Body of pancreas (tissue), 4 donors: ENCODE measurements at regions not wholly inside any gene's neighbourhood (a gene's known extent, or its start where the extent isn't known, plus 50 kb on each side); places are given as distances from the start of the nearest gene placed in this dataset.

Experiments used
- ATAC-seq: fragments of 150-250 bp; one replicate; pipeline ENCODE4 v1.9.1; 2016
- DNase-seq, 4 donors: peaks; one replicate each; pipeline ENCODE4 v3.0.0-alpha.2; 2019
- H3K27ac ChIP-seq, 4 donors: fragments of 200-600 bp; sonication (generic); 1 replicate in 3 of 4; 2 replicates in 1 of 4; pipeline versions ENCODE4 v1.5.1 to v1.6.1; 2016 to 2019; ENCODE audit warnings: mild to moderate bottlenecking in 1 of 4, mixed read lengths in 1 of 4, moderate library complexity in 1 of 4
- H3K27me3 ChIP-seq, 2 donors: fragments of 200-600 bp; sonication (generic); one replicate each; pipeline ENCODE4 v1.6.0; 2016; ENCODE audit warnings: mild to moderate bottlenecking in 1 of 2
- H3K36me3 ChIP-seq, 2 donors: fragments of 200-600 bp; sonication (generic); replicated peaks in 1 of 2; 2 replicates each; pipeline ENCODE4 v1.5.1; 2016; ENCODE audit warnings: low read depth in 2 of 2; ENCODE audit not compliant: insufficient read depth in 1 of 2
- H3K4me1 ChIP-seq: fragments of 200-600 bp; sonication (generic); one replicate; pipeline ENCODE4 v1.6.0; 2016
- H3K4me3 ChIP-seq, 2 donors: fragments of 200-600 bp; sonication (generic); 1 replicate in 1 of 2; 2 replicates in 1 of 2; pipeline ENCODE4 v1.5.1; 2016 to 2019
- H3K9me3 ChIP-seq, 3 donors: fragments of 200-600 bp; sonication (generic); 1 replicate in 2 of 3; 2 replicates in 1 of 3; pipeline ENCODE4 v1.5.1; 2016
- CTCF ChIP-seq, 7 experiments: fragments of 450-650 bp in 4 of 7; fragments of 200-600 bp in 3 of 7; sonication (generic) in 3 of 7; IDR thresholded peaks; one replicate each; pipeline ENCODE4 v1.5.1; 2016 to 2019; ENCODE audit warnings: antibody characterized with exemption in 7 of 7
- POLR2A ChIP-seq, 3 donors: fragments of 450-650 bp; IDR thresholded peaks; one replicate each; pipeline ENCODE4 v1.6.1; 2016; ENCODE audit warnings: antibody characterized with exemption in 3 of 3, mild to moderate bottlenecking in 2 of 3
- WGBS, 2 donors: methylation state at CpG; one replicate each; pipeline ENCODE4 v1.1.5; 2017; 5-methylcytosine and 5-hydroxymethylcytosine counted together
- intact Hi-C: fragments of 100-400 bp; cut with DNase I; formaldehyde crosslinking; loops from one replicate; pipeline ENCODE4 v1.15.1; 2023

DNA sequence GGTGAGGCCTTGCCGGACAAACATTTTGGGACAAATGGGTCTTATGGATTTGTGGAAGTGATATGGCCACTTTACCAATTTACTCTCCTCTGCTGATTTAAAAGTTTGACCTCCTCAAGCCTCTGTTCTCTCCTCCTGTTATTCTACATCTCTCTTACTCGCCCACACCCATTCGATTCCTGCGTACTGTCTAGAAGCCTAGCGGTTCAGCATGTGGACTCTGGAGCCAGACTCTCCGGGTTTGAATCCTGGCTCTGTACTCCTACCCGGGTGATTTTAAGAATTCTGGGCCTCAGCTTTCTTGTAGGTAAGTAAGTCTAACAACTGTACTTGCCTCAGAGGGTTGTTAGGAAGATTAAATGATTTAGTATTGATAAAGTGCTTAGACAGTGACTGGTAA is 168.6 kb upstream of the IFNG-AS1 start:
- DNase-seq, result no peak
- no peaks in the 10 kb centered on the region for H3K9me3 ChIP-seq
- ATAC-seq, result no peak
- intact Hi-C loops, result no loop called here
- no peaks in the 10 kb centered on the region for H3K36me3 ChIP-seq
- no peak for TF ChIP-seq CTCF (IDR thresholded peaks at IDR 0.05)
- no peak for TF ChIP-seq POLR2A (IDR thresholded peaks at IDR 0.05)
- H3K4me3 ChIP-seq, result no peak overlapping the region
- H3K4me1 ChIP-seq, result no peaks in the 10 kb centered on the region
- WGBS, 2 donors, result 73 to 79% methylated on average over 7 of the region's 7 CpGs
- no peak overlapping the region for H3K27ac ChIP-seq
- H3K27me3 ChIP-seq, result no peaks in the 10 kb centered on the region

DNA sequence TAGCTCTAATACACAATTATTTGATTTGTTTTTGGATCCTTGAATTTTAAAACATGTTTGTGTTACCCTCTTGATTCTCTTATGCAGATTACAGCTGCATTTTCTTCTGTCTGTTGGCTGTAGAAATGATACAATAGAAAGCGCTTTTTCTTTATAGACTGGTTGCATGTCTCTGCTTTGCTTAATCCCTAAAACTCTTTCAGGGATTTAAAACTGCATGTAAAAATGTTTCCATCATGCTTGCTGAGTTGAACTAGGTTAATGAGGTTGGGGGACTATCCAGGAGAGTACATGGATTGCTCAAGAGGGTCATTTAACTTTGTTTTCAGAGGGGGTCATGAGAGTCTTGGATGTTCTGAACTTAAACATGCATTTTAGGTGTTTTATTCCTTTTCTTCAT is 166.4 kb upstream of the IFNG-AS1 start:
- no peaks in the 10 kb centered on the region for H3K27me3 ChIP-seq
- no peaks in the 10 kb centered on the region for H3K4me1 ChIP-seq
- H3K27ac ChIP-seq, result no peak overlapping the region
- DNase-seq (no peak), ATAC-seq (no peak)
- no peaks in the 10 kb centered on the region for H3K36me3 ChIP-seq
- intact Hi-C loops, result no loop called here
- 94 to 100% methylated on average over 1 of the region's 1 CpG for WGBS, 2 donors
- no peak overlapping the region for H3K4me3 ChIP-seq
- TF ChIP-seq POLR2A (IDR thresholded peaks at IDR 0.05) (no peak), CTCF (IDR thresholded peaks at IDR 0.05) (no peak)
- H3K9me3 ChIP-seq, result no peaks in the 10 kb centered on the region

DNA sequence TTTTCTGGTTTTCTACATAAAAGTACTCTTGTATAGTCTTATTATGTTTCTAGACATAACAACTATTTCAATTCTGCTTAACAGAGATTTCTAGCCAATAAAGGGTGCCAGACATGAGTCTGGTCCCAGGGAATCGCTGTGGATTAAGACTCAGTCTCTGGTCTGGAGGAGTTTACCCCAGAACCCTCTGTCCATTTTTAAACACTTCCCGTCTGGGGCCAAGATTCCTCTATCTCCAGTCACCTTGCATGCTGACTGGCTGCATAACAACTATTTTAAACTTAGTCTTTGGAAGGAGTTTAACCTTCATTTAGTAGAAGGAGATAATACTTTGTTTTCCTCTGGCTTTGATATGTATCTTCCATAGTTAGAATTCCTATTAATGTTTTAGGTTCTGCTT is 163.1 kb upstream of the IFNG-AS1 start:
- H3K36me3 ChIP-seq, result no peaks in the 10 kb centered on the region
- no peak for DNase-seq
- no peak overlapping the region for H3K4me3 ChIP-seq
- 74 to 79% methylated on average over 2 of the region's 2 CpGs for WGBS, 2 donors
- no peak for TF ChIP-seq CTCF (IDR thresholded peaks at IDR 0.05)
- no peak for TF ChIP-seq POLR2A (IDR thresholded peaks at IDR 0.05)
- no peaks in the 10 kb centered on the region for H3K4me1 ChIP-seq
- H3K27me3 ChIP-seq, result no peaks in the 10 kb centered on the region
- H3K27ac ChIP-seq, result no peak overlapping the region
- ATAC-seq, result no peak
- intact Hi-C loops, result no loop called here
- no peaks in the 10 kb centered on the region for H3K9me3 ChIP-seq

DNA sequence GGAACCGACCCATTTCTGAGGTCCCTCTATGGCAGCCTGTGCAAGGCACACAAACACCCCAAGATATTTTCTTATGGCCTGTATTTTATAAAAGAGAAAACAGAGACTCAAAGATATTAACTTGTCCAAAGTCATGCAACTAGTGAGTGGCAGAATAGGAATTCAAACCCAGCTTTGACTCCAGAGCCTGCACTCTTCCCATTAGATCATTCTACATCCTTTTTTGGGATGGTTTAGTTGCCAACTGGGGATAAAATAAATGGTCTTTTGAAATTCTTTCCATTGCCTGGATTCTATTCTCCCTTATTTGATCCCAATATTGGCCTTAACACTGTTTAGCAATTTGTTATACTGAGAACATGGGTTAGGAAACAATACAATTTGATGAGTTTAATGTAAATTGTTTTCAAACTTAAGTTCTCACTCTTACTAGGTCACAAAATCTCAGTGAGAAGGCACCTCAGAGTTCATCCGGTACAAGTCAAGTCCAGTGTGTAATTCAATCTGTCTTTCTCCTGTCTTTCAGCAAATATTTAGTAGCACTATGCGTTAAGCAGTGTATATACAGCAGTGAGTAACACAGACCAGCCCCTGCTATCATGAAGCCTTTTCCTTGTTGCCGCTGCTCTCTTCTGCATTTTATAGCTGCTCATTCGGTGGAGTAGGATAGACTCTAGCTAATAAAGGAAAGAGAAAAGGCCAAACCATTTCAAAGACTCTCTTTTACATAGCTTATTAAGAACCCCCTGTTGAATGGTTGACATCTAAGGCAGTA is 162.1 kb upstream of the IFNG-AS1 start:
- Histone ChIP-seq H3K9me3 (no peaks in the 10 kb centered on the region), H3K36me3 (no peaks in the 10 kb centered on the region), H3K4me3 (no peak overlapping the region), H3K4me1 (no peaks in the 10 kb centered on the region), H3K27me3 (no peaks in the 10 kb centered on the region), H3K27ac (peak overlapping the region in 1 of 4 donors; percentile 6)
- TF ChIP-seq CTCF (IDR thresholded peaks at IDR 0.05) (no peak), POLR2A (IDR thresholded peaks at IDR 0.05) (no peak)
- ATAC-seq (no peak), DNase-seq (no peak)
- intact Hi-C loops, result no loop called here
- WGBS, 2 donors, result 86 to 87% methylated on average over 5 of the region's 5 CpGs

DNA sequence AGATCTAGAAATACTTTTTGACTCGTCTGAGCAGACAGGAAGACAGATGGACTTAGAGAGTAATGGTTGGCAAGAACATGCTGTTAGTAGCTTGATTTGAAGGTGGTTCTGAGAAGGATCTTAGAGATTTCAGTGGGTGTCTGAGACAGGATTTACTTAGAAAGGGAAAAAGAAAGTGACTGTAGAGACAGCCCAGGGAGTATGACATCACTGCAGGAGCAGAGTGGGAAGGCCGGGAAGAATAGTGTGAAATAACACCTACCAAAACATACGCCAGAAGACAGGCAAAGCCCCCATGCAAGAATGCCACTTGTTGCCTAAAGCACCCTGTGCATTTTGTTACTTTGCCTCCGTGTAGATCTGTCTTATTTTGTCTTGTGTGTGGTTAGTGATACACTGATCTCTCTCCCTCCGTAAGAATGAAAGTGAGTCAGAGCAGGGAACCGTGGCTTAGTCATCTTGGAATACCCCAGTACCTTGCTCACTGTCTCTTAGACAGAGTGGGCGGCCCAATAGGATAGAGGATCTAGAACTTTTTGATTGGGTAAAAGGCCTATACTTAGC is 161.3 kb upstream of the IFNG-AS1 start:
- no peaks in the 10 kb centered on the region for H3K36me3 ChIP-seq
- H3K9me3 ChIP-seq, result no peaks in the 10 kb centered on the region
- 65 to 69% methylated on average over 7 of the region's 7 CpGs for WGBS, 2 donors
- intact Hi-C loops, result no loop called here
- ATAC-seq (peak; percentile 58), DNase-seq (peak in 1 of 4 donors; percentile 30)
- peak overlapping the region in 1 of 4 donors; percentile 6 for H3K27ac ChIP-seq
- H3K4me1 ChIP-seq, result no peaks in the 10 kb centered on the region
- H3K4me3 ChIP-seq, result no peak overlapping the region
- no peaks in the 10 kb centered on the region for H3K27me3 ChIP-seq
- TF ChIP-seq CTCF (IDR thresholded peaks at IDR 0.05) (no peak), POLR2A (IDR thresholded peaks at IDR 0.05) (no peak)
